HUES64 (cell line): ENCODE measurements at regions not wholly inside any gene's neighbourhood (a gene's known extent, or its start where the extent isn't known, plus 50 kb on each side); places are given as distances from the start of the nearest gene placed in this dataset.

ENCODE experiments used
- H3K27ac ChIP-seq: 2 replicates; pipeline ENCODE4 v1.7.0; 2013; ENCODE audit warnings: low read depth, low read length, inconsistent platforms
- H3K27me3 ChIP-seq: 2 replicates; pipeline ENCODE4 v1.6.1; 2013; ENCODE audit warnings: mild to moderate bottlenecking, low read length; ENCODE audit not compliant: insufficient read depth
- H3K36me3 ChIP-seq: 2 replicates; pipeline ENCODE4 v1.6.1; 2013; ENCODE audit warnings: mild to moderate bottlenecking, low read length; ENCODE audit not compliant: insufficient read depth
- H3K4me1 ChIP-seq: 2 replicates; pipeline ENCODE4 v1.6.1; 2013; ENCODE audit warnings: mild to moderate bottlenecking, low read length, moderate library complexity; ENCODE audit not compliant: insufficient read depth
- H3K4me3 ChIP-seq: 2 replicates; pipeline ENCODE4 v1.5.1; 2013; ENCODE audit warnings: mild to moderate bottlenecking, low read length, moderate library complexity
- H3K9ac ChIP-seq: 2 replicates; pipeline ENCODE4 v1.6.1; 2013; ENCODE audit warnings: mild to moderate bottlenecking, low read depth, low read length
- H3K9me3 ChIP-seq: 2 replicates; pipeline ENCODE4 v1.6.1; 2013; ENCODE audit warnings: low read depth, low read length; ENCODE audit not compliant: insufficient read depth
- WGBS: fragments of 150-250, 120-280 bp; methylation state at CpG from one replicate; pipeline ENCODE4 v1.1.7; 2013; ENCODE audit warnings: missing lambda C conversion rate; 5-methylcytosine and 5-hydroxymethylcytosine counted together

DNA sequence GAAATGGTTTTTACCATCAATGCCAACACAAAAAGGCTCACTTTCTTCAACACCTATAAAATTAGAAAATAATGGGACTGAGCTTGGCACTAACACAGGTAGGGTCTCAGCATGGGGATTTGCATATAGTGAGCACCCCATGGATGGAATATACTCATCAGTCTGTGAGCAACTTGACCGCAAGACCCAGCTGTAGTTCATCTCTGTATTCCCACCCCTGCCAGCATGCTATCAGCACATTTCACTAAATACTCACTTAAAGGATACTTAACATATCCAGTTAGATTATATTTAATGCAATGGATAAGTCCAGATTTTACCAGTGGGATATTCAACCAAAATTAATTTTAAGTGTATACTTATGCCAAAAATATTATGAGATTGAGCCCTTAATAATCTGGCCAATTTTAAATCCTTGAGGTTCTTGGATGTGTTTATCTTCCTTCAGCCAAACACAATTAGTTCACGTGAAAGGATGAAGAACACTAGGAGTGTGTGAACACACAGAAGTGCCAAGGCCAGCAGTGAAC lies 66.7 kb downstream of the C16orf95 start:
- H3K27ac ChIP-seq: no peak overlapping the region
- H3K36me3 ChIP-seq: no peaks in the 10 kb centered on the region
- no peak overlapping the region for H3K4me3 ChIP-seq
- H3K27me3 ChIP-seq: no peaks in the 10 kb centered on the region
- 92% methylated on average over 2 of the region's 2 CpGs for WGBS
- H3K4me1 ChIP-seq: peaks cover 4% of the 10 kb centered on the region; the same call in 1 of the 2 replicates
- no peaks in the 10 kb centered on the region for H3K9me3 ChIP-seq
- no peak overlapping the region for H3K9ac ChIP-seq

DNA sequence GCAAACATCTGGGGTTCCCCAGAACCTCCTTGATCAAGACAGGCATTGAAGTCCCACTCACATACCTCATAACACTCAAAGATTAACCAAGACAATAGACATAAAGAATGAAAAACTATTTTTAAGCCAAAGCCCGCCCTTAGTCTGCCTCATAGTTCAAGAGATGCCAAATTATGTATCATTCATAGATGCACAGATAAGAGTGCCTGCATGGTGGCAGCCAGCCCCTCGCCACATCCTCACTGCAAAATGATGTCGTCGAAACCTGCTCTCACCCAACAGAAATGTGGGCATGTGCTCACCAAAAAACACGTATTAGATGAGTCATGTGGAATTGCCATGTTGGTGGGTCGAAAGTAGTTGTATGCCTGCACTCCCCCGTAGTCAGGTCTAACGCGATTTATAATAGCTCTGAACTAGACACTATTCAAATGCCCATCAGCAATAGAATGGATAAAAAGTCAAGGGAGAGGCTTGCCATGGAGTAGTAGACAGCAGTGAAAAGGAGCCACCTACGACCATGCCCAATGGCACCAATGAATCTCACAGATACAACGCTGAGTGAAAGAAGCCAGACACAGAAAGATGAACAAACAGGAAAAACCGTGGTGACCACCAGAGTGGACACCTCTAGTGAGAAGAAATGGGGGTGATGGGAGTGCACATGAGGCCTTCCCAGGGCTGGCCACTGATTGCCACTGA lies 64.8 kb downstream of the C16orf95 start:
- WGBS: 84% methylated on average over 11 of the region's 12 CpGs
- no peaks in the 10 kb centered on the region for H3K9me3 ChIP-seq
- no peak overlapping the region for H3K4me3 ChIP-seq
- H3K27me3 ChIP-seq: no peaks in the 10 kb centered on the region
- H3K9ac ChIP-seq: no peak overlapping the region
- no peak overlapping the region for H3K27ac ChIP-seq
- H3K36me3 ChIP-seq: no peaks in the 10 kb centered on the region
- no peaks in the 10 kb centered on the region for H3K4me1 ChIP-seq
